Tibial nerve (tissue), 4 donors: ENCODE measurements at regions not wholly inside any gene's neighbourhood (a gene's known extent, or its start where the extent isn't known, plus 50 kb on each side); places are given as distances from the start of the nearest gene placed in this dataset.

ENCODE experiments used
- CTCF ChIP-seq, 5 experiments: fragments of 200-600 bp in 3 of 5; fragments of 450-650 bp in 2 of 5; sonication (generic) in 3 of 5; IDR thresholded peaks; one replicate each; pipeline ENCODE4 v1.5.1; 2016 to 2019; ENCODE audit warnings: antibody characterized with exemption in 5 of 5, mild to moderate bottlenecking in 3 of 5, moderate library complexity in 2 of 5
- EP300 ChIP-seq, 2 donors: sonication (generic); formaldehyde crosslinking; IDR thresholded peaks; one replicate each; pipeline ENCODE4 v1.6.1; 2017; ENCODE audit warnings: antibody characterized with exemption in 2 of 2, mild to moderate bottlenecking in 1 of 2
- POLR2A ChIP-seq, 2 donors: fragments of 450-650 bp; IDR thresholded peaks; one replicate each; pipeline ENCODE4 v1.6.1; 2017; ENCODE audit warnings: antibody characterized with exemption in 2 of 2, mild to moderate bottlenecking in 2 of 2, moderate library complexity in 2 of 2

GRCh38 chr3:153232851-153233271 is 70.8 kb downstream of the RAP2B start:
- no peak for TF ChIP-seq CTCF (IDR thresholded peaks at IDR 0.05)
- TF ChIP-seq POLR2A (IDR thresholded peaks at IDR 0.05): no peak
- TF ChIP-seq EP300 (IDR thresholded peaks at IDR 0.05): no peak
